GM04504 (cell line): ENCODE measurements at regions not wholly inside any gene's neighbourhood (a gene's known extent, or its start where the extent isn't known, plus 50 kb on each side); places are given as distances from the start of the nearest gene placed in this dataset.
"Not testable (repeated sequence)": the region's sequence is repeated elsewhere in the genome, so short reads cannot be mapped to it uniquely, and the experiment has no call there.

Source experiments
- DNase-seq: peaks from one replicate; pipeline ENCODE4 v3.0.0-alpha.2; 2012; ENCODE audit warnings: low read depth

GRCh38 chr16:52976539-52977167 is 76.0 kb downstream of the CHD9NB start:
- peak; percentile 3 for DNase-seq

DNA sequence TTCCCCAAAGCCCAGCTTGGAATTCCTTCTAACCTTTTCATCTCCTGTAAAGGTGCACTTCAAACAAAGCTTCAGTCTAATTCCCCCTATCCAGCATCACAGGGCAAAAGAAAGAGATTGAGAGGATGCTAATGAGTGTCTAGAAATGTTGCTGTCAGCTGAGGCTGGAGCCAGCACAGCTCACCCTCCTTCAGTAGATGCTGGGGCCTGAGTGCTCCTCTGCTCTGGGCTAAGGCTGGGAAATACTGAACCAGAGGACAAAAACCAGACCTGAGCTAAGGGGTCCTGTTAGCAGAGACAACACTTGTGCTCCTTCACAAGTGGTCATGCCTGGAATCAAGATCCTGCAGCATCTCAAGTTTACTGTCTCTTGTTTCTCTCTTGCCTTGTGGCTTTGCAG is 85.0 kb downstream of the CHD9NB start:
- no peak for DNase-seq

DNA sequence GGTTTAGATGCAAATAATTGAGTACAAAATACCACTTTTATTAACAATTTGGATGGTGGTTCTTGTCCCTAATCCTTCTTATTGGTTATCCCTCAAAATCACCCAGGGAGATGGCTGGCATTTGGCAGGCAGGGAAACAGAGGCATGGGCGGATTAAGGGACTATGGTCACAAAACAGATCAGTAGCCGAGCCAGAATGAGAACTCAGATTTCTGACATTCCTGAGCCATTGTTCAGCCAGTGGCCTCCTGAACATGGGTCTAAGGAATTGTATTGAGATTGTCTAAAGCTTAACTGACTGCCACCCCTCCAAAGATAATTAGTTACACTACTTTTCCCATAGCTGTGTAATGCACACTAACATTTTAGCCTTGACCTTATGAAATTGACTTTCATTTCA is 88.4 kb downstream of the CHD9NB start:
- no peak for DNase-seq

GRCh38 chr16:52963855-52964242 is 88.8 kb downstream of the CHD9NB start:
- DNase-seq, result no peak

DNA sequence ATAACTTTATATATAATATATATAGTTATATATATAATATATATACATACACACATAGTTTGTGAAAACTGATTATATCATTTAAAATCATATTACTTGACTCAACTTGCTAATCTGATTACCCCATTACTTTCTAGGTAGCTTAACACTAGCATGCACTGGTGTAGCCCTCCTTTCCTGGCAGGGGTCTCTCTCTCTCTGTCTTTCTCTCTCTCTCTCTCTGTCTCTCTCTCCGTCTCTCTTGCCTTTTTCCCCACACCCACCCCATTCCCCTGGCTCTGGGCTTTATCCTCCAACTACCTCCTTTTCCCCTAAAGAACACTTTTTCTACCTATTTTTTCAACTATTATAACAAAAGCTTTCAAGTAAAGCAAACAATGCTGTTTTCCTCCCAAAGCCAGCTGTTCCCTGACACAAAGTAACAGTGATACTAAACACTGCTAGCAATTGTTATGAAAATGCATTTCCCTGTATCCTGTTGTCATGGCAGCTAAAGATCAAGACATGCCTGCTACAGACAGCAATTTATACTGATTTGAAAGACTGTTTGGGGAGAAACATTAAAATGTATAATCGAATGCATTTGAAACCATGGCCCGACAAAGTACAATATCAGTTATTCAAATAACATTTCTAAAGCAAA is 89.4 kb downstream of the CHD9NB start:
- DNase-seq, result no peak

DNA sequence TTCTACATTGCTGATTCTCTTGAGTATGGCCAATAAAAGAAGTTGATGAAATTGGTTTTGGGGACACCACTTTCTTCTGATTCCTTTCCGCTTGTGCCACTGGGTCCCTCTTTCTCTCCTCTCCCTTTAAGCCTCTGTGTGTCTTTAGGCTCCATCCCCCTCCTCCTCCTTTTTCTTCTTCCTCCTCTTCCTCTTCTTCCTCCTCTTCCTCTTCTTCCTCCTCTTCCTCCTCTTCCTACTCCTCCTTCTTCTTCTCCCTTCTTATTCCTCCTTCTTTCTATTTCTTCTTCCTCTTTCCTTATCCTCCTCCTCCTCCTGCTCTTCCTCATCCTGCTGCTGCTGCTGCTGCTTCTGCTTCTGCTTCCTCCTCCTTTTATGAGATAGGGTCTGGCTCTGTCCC is 93.7 kb downstream of the CHD9NB start:
- no peak for DNase-seq

DNA sequence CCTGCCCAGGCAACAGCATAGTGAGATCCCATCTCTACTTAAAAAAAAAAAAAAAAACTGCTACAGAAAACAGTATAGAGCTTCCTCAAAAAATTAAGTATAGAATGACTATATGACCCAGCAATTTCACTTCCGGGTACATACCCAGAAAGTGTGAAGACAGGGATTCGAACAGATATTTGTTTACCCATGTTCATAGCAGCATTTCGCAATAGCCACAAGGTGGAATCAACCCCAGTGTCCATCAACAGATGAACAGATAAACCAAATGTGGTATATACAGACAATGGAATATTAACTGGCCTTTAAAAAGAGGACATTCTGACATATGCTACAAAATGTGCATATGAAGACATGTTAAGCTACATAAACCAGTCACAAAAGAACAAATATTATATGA is 95.5 kb downstream of the CHD9NB start:
- no peak for DNase-seq

DNA sequence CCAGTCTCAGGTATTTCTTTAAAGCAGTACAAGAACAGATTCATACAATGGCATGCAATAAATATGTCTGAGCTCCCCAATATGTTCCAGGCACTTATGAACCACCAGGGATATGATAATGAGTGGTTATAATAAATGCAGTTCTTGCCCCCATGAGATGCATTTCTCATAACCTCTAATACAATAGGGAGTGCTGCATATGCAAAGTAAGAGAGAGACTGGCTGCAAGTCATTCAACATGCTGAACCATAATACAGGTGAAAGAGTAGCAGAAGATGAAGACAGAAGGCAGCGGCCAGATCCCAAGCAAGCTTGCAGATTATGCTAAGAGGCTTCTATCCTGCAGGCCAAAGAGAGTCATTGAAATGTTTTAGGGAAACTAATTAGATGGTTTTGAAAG is 96.7 kb downstream of the CHD9NB start:
- no peak for DNase-seq

- no peak for DNase-seq
Observed at GRCh38 chr16:52953215-52953614, 99.5 kb downstream of the CHD9NB start.

GRCh38 chr16:52948946-52949345 is 103.8 kb downstream of the CHD9NB start:
- no peak for DNase-seq

- no peak for DNase-seq
Observed at GRCh38 chr16:52932321-52932720, 120.4 kb downstream of the CHD9NB start.

- DNase-seq, result no peak
Observed at GRCh38 chr16:52929478-52930400, 123.0 kb downstream of the CHD9NB start.

- DNase-seq, result no peak
Observed at GRCh38 chr16:52928955-52929354, 123.7 kb downstream of the CHD9NB start.

GRCh38 chr16:52925143-52925542 is 127.6 kb downstream of the CHD9NB start:
- no peak for DNase-seq

- DNase-seq, result no peak
Observed at GRCh38 chr16:52924162-52924561, 128.5 kb downstream of the CHD9NB start.

- DNase-seq, result no peak
Observed at GRCh38 chr16:52921104-52921503, 131.6 kb downstream of the CHD9NB start.

GRCh38 chr16:52920331-52920730 is 132.4 kb downstream of the CHD9NB start:
- DNase-seq, result no peak

- DNase-seq, result no peak
Observed at GRCh38 chr16:52914428-52914827, 138.3 kb downstream of the CHD9NB start.

- peak; percentile 13 for DNase-seq
Observed at GRCh38 chr16:52912565-52913173, 140.0 kb downstream of the CHD9NB start.

DNA sequence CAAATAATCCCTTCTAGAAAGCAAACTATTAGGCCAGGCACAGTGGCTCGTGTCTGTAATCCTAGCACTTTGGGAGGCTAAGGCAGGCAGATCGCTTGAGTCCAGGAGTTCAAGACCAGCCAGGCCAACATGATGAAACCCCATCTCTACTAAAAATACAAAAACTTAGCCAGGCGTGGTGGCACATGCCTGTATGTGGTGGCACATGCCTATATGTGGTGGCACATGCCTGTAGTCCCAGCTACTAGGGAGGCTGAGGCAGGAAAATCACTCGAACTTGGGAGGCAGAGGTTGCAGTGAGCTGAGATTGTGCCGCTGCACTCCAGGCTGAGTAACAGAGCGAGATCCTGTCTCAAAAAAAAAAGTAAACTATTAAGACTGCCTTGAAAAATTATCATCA is 144.6 kb downstream of the CHD9NB start:
- not testable (repeated sequence) for DNase-seq

- no peak for DNase-seq
Observed at GRCh38 chr16:52906281-52906680, 146.4 kb downstream of the CHD9NB start.

DNA sequence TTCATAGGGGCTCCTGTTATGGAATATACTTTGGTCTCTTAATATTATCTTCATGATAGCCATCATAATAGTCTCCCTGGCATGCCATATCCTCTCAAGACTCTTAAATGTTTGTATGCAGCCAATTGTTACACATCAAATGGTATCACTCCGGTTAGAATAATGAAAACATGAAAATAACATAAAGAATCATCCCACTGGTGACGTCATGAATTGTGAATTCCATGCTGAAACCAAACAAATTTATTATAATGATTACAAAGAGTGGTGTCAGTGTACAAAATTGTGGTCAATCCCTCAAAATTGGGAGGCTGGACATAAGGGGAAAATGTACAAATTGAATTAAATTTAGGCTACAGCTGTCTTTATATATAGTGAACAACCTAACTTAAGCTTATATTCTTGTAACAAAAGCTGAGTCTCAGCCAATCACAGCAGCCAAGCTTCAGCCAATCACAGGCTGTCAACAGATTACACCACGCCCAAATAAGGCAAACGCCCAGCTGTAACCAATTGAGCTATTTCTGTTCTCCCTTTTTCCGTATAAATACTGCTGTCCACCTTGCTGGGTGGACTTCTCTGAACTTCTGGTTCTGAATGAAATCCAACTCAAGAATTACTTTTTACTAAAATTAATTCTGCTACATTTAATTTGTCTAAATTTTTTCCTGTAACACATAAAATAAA is 156.1 kb downstream of the CHD9NB start:
- DNase-seq, result no peak
